H1 (cell line): ENCODE measurements at regions not wholly inside any gene's neighbourhood (a gene's known extent, or its start where the extent isn't known, plus 50 kb on each side); places are given as distances from the start of the nearest gene placed in this dataset.

Experiments
- CTCF ChIA-PET: fragments of 300-600 bp; sonication (Branson Sonifier 250); formaldehyde crosslinking; loops from one replicate; lab custom pipeline; 2021; ENCODE audit not compliant: partially characterized antibody; lab: Charles Lee
- POLR2A ChIA-PET: fragments of 300-600 bp; sonication (Branson Sonifier 250); formaldehyde crosslinking; loops from one replicate; lab custom pipeline; 2021; ENCODE audit warnings: inconsistent platforms; ENCODE audit not compliant: partially characterized antibody; lab: Charles Lee
- DNase-seq, 2 experiments: peaks; one replicate each; pipeline versions ENCODE4 v3.0.0 to v3.0.0-alpha.2; 2010 to 2022; ENCODE audit warnings: low spot score in 2 of 2, low read depth in 1 of 2, mixed read lengths in 1 of 2
- FAIRE-seq: peaks from 2 replicates; lab custom pipeline; 2011; peaks lifted over from hg19 to GRCh38; lab: Jason Lieb, UNC
- H2AFZ ChIP-seq: 2 replicates; pipeline ENCODE4 v1.8.1; 2012; ENCODE audit warnings: low read length, inconsistent platforms
- H2AK5ac ChIP-seq: 2 replicates; pipeline ENCODE4 v1.6.1; 2013; ENCODE audit warnings: low read depth, low read length
- H2BK120ac ChIP-seq: replicated peaks from 2 replicates; pipeline ENCODE3; 2013; ENCODE audit warnings: low read depth, low read length, inconsistent platforms
- H2BK12ac ChIP-seq: 2 replicates; pipeline ENCODE4 v1.6.1; 2013; ENCODE audit warnings: low read depth, low read length
- H2BK15ac ChIP-seq: 2 replicates; pipeline ENCODE4 v1.6.1; 2013; ENCODE audit warnings: low read length
- H2BK20ac ChIP-seq: 2 replicates; pipeline ENCODE4 v1.6.1; 2013; ENCODE audit warnings: low read length
- H2BK5ac ChIP-seq: 2 replicates; pipeline ENCODE4 v1.6.1; 2013; ENCODE audit warnings: low read depth, low read length
- H3K14ac ChIP-seq: 2 replicates; pipeline ENCODE4 v1.6.1; 2013; ENCODE audit warnings: inconsistent platforms; ENCODE audit not compliant: insufficient read length
- H3K18ac ChIP-seq: 2 replicates; pipeline ENCODE4 v1.6.1; 2013; ENCODE audit warnings: low read length; ENCODE audit errors: extremely low read depth
- H3K23ac ChIP-seq: 2 replicates; pipeline ENCODE4 v1.6.1; 2013; ENCODE audit warnings: inconsistent platforms; ENCODE audit not compliant: insufficient read length
- H3K23me2 ChIP-seq: 2 replicates; pipeline ENCODE4 v1.6.1; 2013; ENCODE audit warnings: low read depth, low read length
- H3K27ac ChIP-seq: 2 replicates; pipeline ENCODE4 v1.6.1; 2011; ENCODE audit warnings: low read depth, low read length, inconsistent platforms
- H3K27me3 ChIP-seq, 4 experiments: replicated peaks in 1 of 4; 1 replicate in 1 of 4; 2 replicates in 3 of 4; pipeline versions ENCODE4 v1.6.1 to v1.8.1; 2011 to 2013; ENCODE audit warnings: low read length in 3 of 4, mild to moderate bottlenecking in 3 of 4, inconsistent platforms in 2 of 4, mixed read lengths in 2 of 4, moderate library complexity in 1 of 4; ENCODE audit not compliant: control insufficient read depth in 3 of 4, insufficient read depth in 3 of 4; ENCODE audit errors: extremely low read depth in 1 of 4
- H3K36me3 ChIP-seq, 4 experiments: 2 replicates each; pipeline versions ENCODE4 v1.6.1 to v1.8.1; 2011 to 2013; ENCODE audit warnings: mild to moderate bottlenecking in 4 of 4, low read length in 3 of 4, moderate library complexity in 2 of 4, control low read depth in 1 of 4, inconsistent platforms in 1 of 4; ENCODE audit not compliant: insufficient read depth in 4 of 4, control insufficient read depth in 2 of 4
- H3K4ac ChIP-seq: replicated peaks from 2 replicates; pipeline ENCODE3; 2013; ENCODE audit warnings: low read length, low read depth, mixed read lengths, inconsistent platforms; ENCODE audit not compliant: insufficient read length
- H3K4me1 ChIP-seq, 4 experiments: replicated peaks in 1 of 4; 1 replicate in 1 of 4; 2 replicates in 3 of 4; pipeline versions ENCODE4 v1.6.1 to v1.8.1; 2011 to 2013; ENCODE audit warnings: low read length in 3 of 4, inconsistent platforms in 2 of 4, mixed read lengths in 1 of 4; ENCODE audit not compliant: insufficient read depth in 4 of 4, control insufficient read depth in 3 of 4
- H3K4me2 ChIP-seq, 2 experiments: 2 replicates each; pipeline versions ENCODE4 v1.6.1 to v1.8.1; 2011 to 2013; ENCODE audit warnings: low read depth in 2 of 2, low read length in 2 of 2, control low read depth in 1 of 2, inconsistent platforms in 1 of 2, mild to moderate bottlenecking in 1 of 2; ENCODE audit not compliant: insufficient read depth in 1 of 2
- H3K4me3 ChIP-seq, 4 experiments: fragments of 200-600, 300-600 bp in 1 of 4; sonication (generic), shearing (Covaris generic), sonication (Bioruptor Twin) in 1 of 4; 2 replicates each; pipeline versions ENCODE4 v1.5.1 to v1.8.1; 2011 to 2016; ENCODE audit warnings: low read length in 4 of 4, low read depth in 3 of 4, control low read depth in 2 of 4, inconsistent platforms in 2 of 4, mild to moderate bottlenecking in 2 of 4, mixed read lengths in 1 of 4, moderate library complexity in 1 of 4; ENCODE audit not compliant: insufficient read depth in 2 of 4; ENCODE audit errors: extremely low read depth in 1 of 4
- H3K56ac ChIP-seq: replicated peaks from 2 replicates; pipeline ENCODE3; 2013; ENCODE audit warnings: low read depth, mild to moderate bottlenecking, mixed read lengths, low read length, inconsistent platforms; ENCODE audit not compliant: insufficient read length
- H3K79me1 ChIP-seq: 2 replicates; pipeline ENCODE4 v1.6.1; 2013; ENCODE audit warnings: low read depth, low read length, control low read depth
- H3K79me2 ChIP-seq, 2 experiments: 2 replicates each; pipeline versions ENCODE4 v1.6.1 to v1.8.1; 2012 to 2013; ENCODE audit warnings: low read length in 2 of 2, mild to moderate bottlenecking in 2 of 2, inconsistent platforms in 1 of 2; ENCODE audit not compliant: insufficient read depth in 2 of 2, control insufficient read depth in 1 of 2
- H3K9ac ChIP-seq, 4 experiments: replicated peaks in 1 of 4; 1 replicate in 1 of 4; 2 replicates in 3 of 4; pipeline versions ENCODE4 v1.6.1 to v1.8.1; 2011 to 2013; ENCODE audit warnings: low read depth in 3 of 4, low read length in 3 of 4, control low read depth in 2 of 4, mild to moderate bottlenecking in 2 of 4, moderate library complexity in 2 of 4, inconsistent platforms in 1 of 4; ENCODE audit errors: extremely low read depth in 1 of 4
- H3K9me3 ChIP-seq, 2 experiments: 2 replicates each; pipeline versions ENCODE4 v1.6.1 to v1.8.1; 2012 to 2013; ENCODE audit warnings: mild to moderate bottlenecking in 2 of 2, moderate library complexity in 2 of 2, control low read depth in 1 of 2, inconsistent platforms in 1 of 2, low read depth in 1 of 2, low read length in 1 of 2, mixed read lengths in 1 of 2; ENCODE audit not compliant: insufficient read depth in 2 of 2
- H4K20me1 ChIP-seq, 2 experiments: replicated peaks in 1 of 2; 2 replicates each; pipeline versions ENCODE3 to v1.8.1; 2011 to 2013; ENCODE audit warnings: inconsistent platforms in 2 of 2, low read length in 2 of 2, mild to moderate bottlenecking in 1 of 2; ENCODE audit not compliant: insufficient read depth in 2 of 2, control insufficient read depth in 1 of 2
- H4K5ac ChIP-seq: 2 replicates; pipeline ENCODE4 v1.6.1; 2013; ENCODE audit warnings: low read length, low read depth, mixed read lengths, inconsistent platforms; ENCODE audit not compliant: insufficient read length
- H4K8ac ChIP-seq: 2 replicates; pipeline ENCODE4 v1.8.0; 2013; ENCODE audit warnings: mild to moderate bottlenecking, moderate library complexity, low read length, inconsistent platforms; ENCODE audit not compliant: insufficient read depth; ENCODE audit errors: extremely low read depth
- H4K91ac ChIP-seq: replicated peaks from 2 replicates; pipeline ENCODE3; 2013; ENCODE audit warnings: low read length, mixed read lengths, inconsistent platforms; ENCODE audit not compliant: insufficient read length
- CBX5 ChIP-seq: fragments of 300-800, 300-1000 bp; sonication (generic); IDR thresholded peaks from 2 replicates; pipeline ENCODE4 v1.7.1; 2016; ENCODE audit warnings: antibody characterized with exemption, low read length, low read depth
- EZH2 ChIP-seq: fragments of 200-600 bp; sonication (generic); IDR thresholded peaks from 2 replicates; pipeline ENCODE4 v1.7.1; 2012; ENCODE audit warnings: low read depth, mild to moderate bottlenecking, moderate library complexity, low read length, inconsistent platforms; ENCODE audit not compliant: severe bottlenecking
- GTF2F1 ChIP-seq: IDR thresholded peaks from 2 replicates; pipeline ENCODE4 v1.6.1; 2012; ENCODE audit warnings: low read depth, low read length, improper control_type of control experiment, borderline replicate concordance
- POLR2AphosphoS5 ChIP-seq: IDR thresholded peaks from 2 replicates; pipeline ENCODE4 v1.6.1; 2011; ENCODE audit warnings: low read depth, low read length
- WGBS, 2 experiments: shearing (Covaris generic) in 1 of 2; methylation state at CpG; one replicate each; pipeline versions ENCODE4 v1.1.6 to v1.1.7; 2013 to 2015; ENCODE audit warnings: low lambda C conversion rate in 2 of 2, mixed read lengths in 2 of 2, inconsistent platforms in 1 of 2, low coverage in 1 of 2, missing lambda C conversion rate in 1 of 2; ENCODE audit not compliant: insufficient replicate concordance in 2 of 2, insufficient coverage in 1 of 2, insufficient read length in 1 of 2; ENCODE audit errors: extremely low coverage in 1 of 2, missing lambda C conversion rate in 1 of 2; 5-methylcytosine and 5-hydroxymethylcytosine counted together
- TF ChIP-seq, protein P1 (sequence below): IDR thresholded peaks from 2 replicates; pipeline ENCODE4 v1.6.1; 2011; ENCODE audit warnings: low read depth, mild to moderate bottlenecking, low read length; ENCODE audit not compliant: insufficient read depth

DNA sequence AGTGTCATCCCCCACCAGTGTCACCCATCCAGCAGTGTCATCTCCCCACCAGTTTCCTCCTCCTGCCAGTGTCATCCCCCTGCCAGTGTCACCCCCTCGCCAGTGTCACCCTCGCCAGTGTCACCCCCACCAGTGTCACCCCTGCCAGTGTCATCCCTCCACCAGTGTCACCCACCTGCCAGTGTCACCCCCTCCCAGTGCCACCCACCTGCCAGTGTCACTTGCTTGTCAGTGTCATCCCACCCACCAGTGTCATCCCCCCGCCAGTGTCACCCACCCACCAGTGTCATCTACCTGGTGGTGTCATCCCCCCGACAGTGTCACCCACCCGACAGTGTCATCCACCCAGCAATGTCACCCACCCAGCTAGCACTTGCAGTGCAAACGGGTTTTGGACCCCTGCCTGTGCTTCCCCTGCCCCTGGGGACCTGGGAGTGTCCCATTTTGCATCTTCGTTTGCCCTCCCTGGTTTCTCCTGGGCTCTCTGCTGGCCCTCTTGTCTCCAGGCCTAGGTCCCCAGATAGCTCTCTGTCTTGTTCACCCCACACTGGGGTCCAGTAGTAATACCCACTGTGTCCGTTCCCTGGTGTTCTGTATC lies 99.8 kb upstream of the PRR20G start:
- no peaks in the 10 kb centered on the region for H3K23me2 ChIP-seq
- no peak overlapping the region for H2BK15ac ChIP-seq
- H3K14ac ChIP-seq, result no peak overlapping the region
- H3K79me2 ChIP-seq, result no peaks in the 10 kb centered on the region
- H2BK20ac ChIP-seq, result no peak overlapping the region
- no peak overlapping the region for H3K56ac ChIP-seq
- no peaks in the 10 kb centered on the region; a peak in 1 of 7 replicates for H3K4me1 ChIP-seq
- H3K27me3 ChIP-seq, result no peaks in the 10 kb centered on the region
- H3K9ac ChIP-seq, result no peak overlapping the region
- H2BK12ac ChIP-seq, result no peak overlapping the region
- no peak for DNase-seq
- no peaks in the 10 kb centered on the region for H3K36me3 ChIP-seq
- FAIRE-seq, result no peak
- no peaks in the 10 kb centered on the region for H3K9me3 ChIP-seq
- 88% methylated on average over 5 of the region's 8 CpGs; no CpG with 5 or more reads in 1 of the 2 experiments for WGBS, 2 experiments
- ChIA-PET CTCF (interaction anchor here (2.0 kb wide), 1 partner anchor 14 kb away, joined by 11 read pairs; no protein-coding TSS in a partner anchor), POLR2A (no interaction called here)
- no peaks in the 10 kb centered on the region for H4K20me1 ChIP-seq
- no peak overlapping the region for H4K5ac ChIP-seq
- H3K4ac ChIP-seq, result no peak overlapping the region
- H2BK120ac ChIP-seq, result no peak overlapping the region
- H3K27ac ChIP-seq, result no peak overlapping the region
- H4K8ac ChIP-seq, result no peak overlapping the region
- H3K23ac ChIP-seq, result no peak overlapping the region
- H3K4me2 ChIP-seq, result no peak overlapping the region
- no peak overlapping the region for H2AFZ ChIP-seq
- H3K4me3 ChIP-seq, result no peak overlapping the region
- H2AK5ac ChIP-seq, result no peak overlapping the region
- H3K18ac ChIP-seq, result no peak overlapping the region
- H4K91ac ChIP-seq, result no peak overlapping the region
- no peak overlapping the region for H2BK5ac ChIP-seq
- H3K79me1 ChIP-seq, result no peaks in the 10 kb centered on the region
- TF ChIP-seq, protein P1, sequence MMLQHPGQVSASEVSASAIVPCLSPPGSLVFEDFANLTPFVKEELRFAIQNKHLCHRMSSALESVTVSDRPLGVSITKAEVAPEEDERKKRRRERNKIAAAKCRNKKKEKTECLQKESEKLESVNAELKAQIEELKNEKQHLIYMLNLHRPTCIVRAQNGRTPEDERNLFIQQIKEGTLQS, result no peak
- TF ChIP-seq EZH2 (no peak), POLR2AphosphoS5 (no peak), CBX5 (no peak), GTF2F1 (no peak)
